Neuronal stem cell (in vitro differentiated cells): ENCODE measurements at regions not wholly inside any gene's neighbourhood (a gene's known extent, or its start where the extent isn't known, plus 50 kb on each side); places are given as distances from the start of the nearest gene placed in this dataset.

ENCODE experiments used
- DNase-seq: peaks from one replicate; pipeline ENCODE4 v3.0.0-alpha.2; 2013; ENCODE audit warnings: low spot score
- H2AFZ ChIP-seq: one replicate; pipeline ENCODE4 v1.6.1; 2013; ENCODE audit warnings: mild to moderate bottlenecking, low read length, inconsistent platforms
- H2AK5ac ChIP-seq: 2 replicates; pipeline ENCODE4 v1.6.1; 2013; ENCODE audit warnings: low read depth, mild to moderate bottlenecking, inconsistent platforms, low read length, moderate library complexity, mixed read lengths
- H2BK120ac ChIP-seq: 2 replicates; pipeline ENCODE4 v1.6.1; 2013; ENCODE audit warnings: low read depth, mild to moderate bottlenecking, inconsistent platforms, low read length, moderate library complexity, mixed read lengths
- H2BK12ac ChIP-seq: one replicate; pipeline ENCODE4 v1.6.1; 2013; ENCODE audit warnings: low read length, inconsistent platforms
- H2BK15ac ChIP-seq: 2 replicates; pipeline ENCODE4 v1.6.1; 2013; ENCODE audit warnings: mild to moderate bottlenecking, low read length, inconsistent platforms, mixed read lengths
- H2BK5ac ChIP-seq: one replicate; pipeline ENCODE4 v1.6.1; 2013; ENCODE audit warnings: inconsistent platforms, mild to moderate bottlenecking, low read length, moderate library complexity
- H3K14ac ChIP-seq: one replicate; pipeline ENCODE4 v1.6.1; 2013; ENCODE audit warnings: low read length, inconsistent platforms
- H3K18ac ChIP-seq: 2 replicates; pipeline ENCODE4 v1.6.1; 2013; ENCODE audit warnings: low read length, inconsistent platforms
- H3K23ac ChIP-seq: 2 replicates; pipeline ENCODE4 v1.6.1; 2013; ENCODE audit warnings: low read depth, mild to moderate bottlenecking, mixed read lengths, low read length, inconsistent platforms; ENCODE audit not compliant: poor library complexity
- H3K27ac ChIP-seq: replicated peaks from 3 replicates; pipeline ENCODE4 v1.5.1; 2013; ENCODE audit warnings: low read length, inconsistent platforms
- H3K27me3 ChIP-seq, 3 experiments: 2 replicates each; pipeline ENCODE4 v1.6.1; 2013; ENCODE audit warnings: low read length in 3 of 3, mild to moderate bottlenecking in 2 of 3, inconsistent platforms in 1 of 3, low read depth in 1 of 3, mixed read lengths in 1 of 3, moderate library complexity in 1 of 3; ENCODE audit not compliant: control insufficient read depth in 3 of 3, insufficient read depth in 3 of 3
- H3K36me3 ChIP-seq, 2 donors: replicated peaks in 1 of 2; 2 replicates each; pipeline ENCODE4 v1.6.1; 2013; ENCODE audit warnings: low read length in 2 of 2; ENCODE audit not compliant: control insufficient read depth in 2 of 2, insufficient read depth in 2 of 2
- H3K4ac ChIP-seq: 2 replicates; pipeline ENCODE4 v1.6.1; 2013; ENCODE audit warnings: inconsistent platforms, mild to moderate bottlenecking, low read length, moderate library complexity
- H3K4me1 ChIP-seq, 2 donors: 1 replicate in 1 of 2; 2 replicates in 1 of 2; pipeline ENCODE4 v1.6.1; 2013; ENCODE audit warnings: low read length in 2 of 2, low read depth in 1 of 2; ENCODE audit not compliant: control insufficient read depth in 2 of 2, insufficient read depth in 1 of 2
- H3K4me2 ChIP-seq: one replicate; pipeline ENCODE4 v1.6.1; 2013; ENCODE audit warnings: mild to moderate bottlenecking, low read length, inconsistent platforms; ENCODE audit not compliant: insufficient read depth, poor library complexity, severe bottlenecking
- H3K4me3 ChIP-seq, 2 donors: 2 replicates each; pipeline ENCODE4 v1.5.1; 2013; ENCODE audit warnings: low read length in 2 of 2, mild to moderate bottlenecking in 2 of 2, inconsistent platforms in 1 of 2, moderate library complexity in 1 of 2
- H3K79me1 ChIP-seq: one replicate; pipeline ENCODE4 v1.6.1; 2013; ENCODE audit warnings: low read depth, mild to moderate bottlenecking, inconsistent platforms, low read length, moderate library complexity
- H3K9ac ChIP-seq: one replicate; pipeline ENCODE4 v1.6.1; 2013; ENCODE audit warnings: mild to moderate bottlenecking, low read depth, low read length, inconsistent platforms; ENCODE audit not compliant: poor library complexity
- H3K9me3 ChIP-seq, 2 donors: replicated peaks in 1 of 2; 2 replicates each; pipeline versions ENCODE3 to v1.6.1; 2013; ENCODE audit warnings: low read length in 2 of 2, mild to moderate bottlenecking in 2 of 2, inconsistent platforms in 1 of 2, low read depth in 1 of 2, mixed read lengths in 1 of 2, moderate library complexity in 1 of 2; ENCODE audit not compliant: control insufficient read depth in 2 of 2, insufficient read depth in 1 of 2
- H4K8ac ChIP-seq: one replicate; pipeline ENCODE4 v1.6.1; 2013; ENCODE audit warnings: low read depth, mild to moderate bottlenecking, inconsistent platforms, low read length, moderate library complexity
- H4K91ac ChIP-seq: one replicate; pipeline ENCODE4 v1.6.1; 2013; ENCODE audit warnings: low read length, low read depth, mild to moderate bottlenecking, inconsistent platforms; ENCODE audit not compliant: poor library complexity
- WGBS, 2 donors: extraction: QIAGEN DNeasy Blood & Tissue Kit; methylation state at CpG; one replicate each; pipeline ENCODE4 v1.1.7; 2013; ENCODE audit warnings: missing lambda C conversion rate in 2 of 2, mixed read lengths in 1 of 2; ENCODE audit not compliant: insufficient read length in 2 of 2, insufficient replicate concordance in 1 of 2; ENCODE audit errors: extremely low coverage in 2 of 2; 5-methylcytosine and 5-hydroxymethylcytosine counted together

DNA sequence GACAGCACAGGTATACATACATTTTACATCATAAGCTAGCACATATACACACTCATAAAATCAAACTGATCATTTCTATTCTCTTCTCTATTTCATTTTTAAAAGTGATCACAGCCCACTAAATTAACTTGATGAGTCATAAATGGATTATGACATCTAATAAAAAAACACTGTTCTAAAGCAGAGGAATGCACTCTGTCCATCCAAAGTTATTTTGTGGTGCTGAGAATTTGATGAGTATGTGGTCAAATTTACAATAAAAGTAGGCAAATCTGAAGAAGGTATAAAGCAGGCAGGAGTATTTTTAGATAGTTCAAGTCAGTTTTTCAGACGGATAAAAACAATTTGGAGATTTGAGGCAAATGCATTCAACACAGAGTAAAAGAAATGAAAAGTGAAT, 104.4 kb downstream of the NOL4 start:
- H3K18ac ChIP-seq = no peak overlapping the region
- no peak overlapping the region for H3K27ac ChIP-seq
- H3K4ac ChIP-seq = no peak overlapping the region
- peaks cover 0 to 20% (median 0%) of the 10 kb centered on the region in 3 experiments for H3K27me3 ChIP-seq
- H3K36me3 ChIP-seq = no peaks in the 10 kb centered on the region
- no peaks in the 10 kb centered on the region for H3K79me1 ChIP-seq
- H2BK120ac ChIP-seq = no peak overlapping the region
- no peak overlapping the region for H4K91ac ChIP-seq
- H2BK5ac ChIP-seq = no peak overlapping the region
- H3K9me3 ChIP-seq = no peaks in the 10 kb centered on the region
- no peak overlapping the region for H3K9ac ChIP-seq
- H3K4me3 ChIP-seq = no peak overlapping the region
- H2AFZ ChIP-seq = no peak overlapping the region
- H3K4me2 ChIP-seq = no peak overlapping the region
- H2AK5ac ChIP-seq = no peak overlapping the region
- H2BK15ac ChIP-seq = no peak overlapping the region
- no CpG with 5 or more reads among the region's 1 CpG for WGBS, 2 donors
- no peak overlapping the region for H4K8ac ChIP-seq
- peaks cover 2 to 3% of the 10 kb centered on the region in 2 donors for H3K4me1 ChIP-seq
- no peak for DNase-seq
- no peak overlapping the region for H2BK12ac ChIP-seq
- H3K14ac ChIP-seq = no peak overlapping the region
- H3K23ac ChIP-seq = no peak overlapping the region

DNA sequence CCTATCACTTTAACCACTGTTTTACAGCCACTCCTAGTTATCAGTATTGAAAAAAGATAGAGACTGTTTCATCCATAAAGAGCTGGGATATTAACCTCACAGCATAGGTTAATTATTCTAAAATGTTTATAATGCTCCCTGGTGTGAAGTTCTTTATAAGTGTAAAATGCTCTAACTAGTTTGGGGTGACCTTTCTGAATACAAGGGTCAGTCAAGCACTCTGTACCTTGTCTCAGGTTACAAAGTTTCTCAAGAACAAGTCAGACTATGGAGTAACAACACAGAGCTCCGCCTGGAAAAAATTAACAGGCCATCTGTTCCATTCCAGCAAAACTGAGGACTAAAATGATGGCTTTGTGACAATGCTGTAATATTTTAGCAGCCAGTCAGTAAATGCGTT, 107.4 kb downstream of the NOL4 start:
- no peak overlapping the region for H2BK12ac ChIP-seq
- H3K4me2 ChIP-seq = no peak overlapping the region
- no peak overlapping the region for H2AFZ ChIP-seq
- peaks cover 0 to 32% (median 0%) of the 10 kb centered on the region in 3 experiments for H3K27me3 ChIP-seq
- H3K9me3 ChIP-seq = no peaks in the 10 kb centered on the region
- H3K4ac ChIP-seq = no peak overlapping the region
- no peaks in the 10 kb centered on the region for H3K36me3 ChIP-seq
- H2BK15ac ChIP-seq = no peak overlapping the region
- no peak overlapping the region for H2AK5ac ChIP-seq
- H3K18ac ChIP-seq = no peak overlapping the region
- H3K79me1 ChIP-seq = no peaks in the 10 kb centered on the region
- no peak overlapping the region for H4K91ac ChIP-seq
- H3K4me3 ChIP-seq = no peak overlapping the region
- H2BK120ac ChIP-seq = no peak overlapping the region
- H3K9ac ChIP-seq = no peak overlapping the region
- no peak overlapping the region for H3K27ac ChIP-seq
- H3K4me1 ChIP-seq = peaks cover 2 to 3% of the 10 kb centered on the region in 2 donors
- H4K8ac ChIP-seq = no peak overlapping the region
- DNase-seq = no peak
- no CpG with 5 or more reads among the region's 2 CpGs for WGBS, 2 donors
- no peak overlapping the region for H3K14ac ChIP-seq
- no peak overlapping the region for H2BK5ac ChIP-seq
- no peak overlapping the region for H3K23ac ChIP-seq

DNA sequence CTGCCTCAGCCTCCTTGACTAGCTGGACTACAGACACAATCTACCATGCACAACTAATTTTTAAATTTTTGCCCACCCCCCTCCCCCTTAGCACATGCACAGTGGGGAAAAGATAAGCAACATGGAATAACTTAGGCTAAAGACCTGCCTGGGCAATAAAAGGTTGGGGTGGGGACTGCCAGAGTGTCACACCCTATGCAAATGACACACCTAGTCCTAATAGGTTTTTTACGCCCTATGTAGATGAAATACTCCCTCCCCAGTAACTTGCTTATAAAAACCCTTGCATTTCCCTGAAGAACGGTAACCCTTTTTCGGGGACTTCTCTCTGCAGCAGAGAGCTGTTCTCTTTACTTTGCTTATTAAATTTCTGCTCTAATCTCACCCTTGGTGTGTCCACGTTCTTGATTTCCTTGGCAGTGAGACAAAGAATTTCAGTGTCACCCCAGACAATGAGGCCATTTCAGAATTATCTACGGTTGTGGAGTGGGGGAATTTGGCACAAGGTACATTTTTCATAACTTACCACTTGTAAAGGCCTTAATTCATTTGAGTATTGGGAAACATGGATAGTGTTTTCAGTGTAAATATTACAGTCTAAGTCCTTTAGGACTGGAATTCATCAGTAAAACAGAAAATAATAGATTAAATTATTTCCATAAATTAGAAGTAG, 109.2 kb downstream of the NOL4 start:
- no peak overlapping the region for H3K4me3 ChIP-seq
- no peak overlapping the region for H3K4me2 ChIP-seq
- H3K4ac ChIP-seq = no peak overlapping the region
- H2AK5ac ChIP-seq = no peak overlapping the region
- H3K18ac ChIP-seq = no peak overlapping the region
- no peak overlapping the region for H2BK12ac ChIP-seq
- H2BK15ac ChIP-seq = no peak overlapping the region
- WGBS, 2 donors = no CpG with 5 or more reads among the region's 5 CpGs
- no peak overlapping the region for H2BK120ac ChIP-seq
- H3K27me3 ChIP-seq = peaks cover 0 to 28% (median 0%) of the 10 kb centered on the region in 3 experiments
- H3K9me3 ChIP-seq = no peaks in the 10 kb centered on the region
- no peak overlapping the region for H4K8ac ChIP-seq
- no peak overlapping the region for H4K91ac ChIP-seq
- H3K9ac ChIP-seq = no peak overlapping the region
- H3K23ac ChIP-seq = no peak overlapping the region
- H2AFZ ChIP-seq = no peak overlapping the region
- no peak overlapping the region for H2BK5ac ChIP-seq
- H3K14ac ChIP-seq = no peak overlapping the region
- no peak for DNase-seq
- no peak overlapping the region for H3K27ac ChIP-seq
- no peaks in the 10 kb centered on the region for H3K79me1 ChIP-seq
- no peaks in the 10 kb centered on the region for H3K36me3 ChIP-seq
- peaks cover 0 to 3% of the 10 kb centered on the region in 2 donors for H3K4me1 ChIP-seq

DNA sequence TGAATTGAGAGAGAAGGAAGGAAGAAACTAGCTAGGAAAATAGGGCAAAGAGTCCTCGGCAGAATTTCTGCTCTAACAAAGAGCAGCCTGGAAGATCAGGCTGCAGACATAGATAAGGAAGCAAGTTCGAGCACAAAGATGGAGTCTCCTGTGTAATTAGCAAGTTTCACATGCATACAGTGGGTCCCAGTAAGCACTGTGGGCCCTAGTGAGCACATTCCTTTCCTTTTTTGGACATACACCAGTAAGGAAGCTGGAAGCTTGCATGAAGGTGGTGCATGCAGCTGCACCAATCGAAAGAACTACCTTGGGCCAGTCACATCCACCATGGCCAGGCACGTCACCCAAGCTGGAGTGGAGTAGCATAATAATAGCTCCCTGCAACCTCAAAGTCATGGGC, 109.7 kb downstream of the NOL4 start:
- Histone ChIP-seq H3K9me3 (no peaks in the 10 kb centered on the region), H3K4me2 (no peak overlapping the region), H3K27me3 (peaks cover 0 to 24% (median 0%) of the 10 kb centered on the region in 3 experiments), H3K27ac (no peak overlapping the region), H2BK120ac (no peak overlapping the region), H3K4ac (no peak overlapping the region), H3K9ac (no peak overlapping the region), H2AFZ (peak overlapping the region; percentile 35), H2BK5ac (no peak overlapping the region), H3K23ac (no peak overlapping the region), H2BK15ac (no peak overlapping the region), H3K4me3 (no peak overlapping the region), H3K18ac (peak overlapping the region; percentile 9), H2AK5ac (no peak overlapping the region), H4K8ac (no peak overlapping the region), H2BK12ac (no peak overlapping the region), H3K4me1 (peaks cover 0 to 3% of the 10 kb centered on the region in 2 donors), H4K91ac (no peak overlapping the region), H3K14ac (no peak overlapping the region), H3K79me1 (no peaks in the 10 kb centered on the region), H3K36me3 (no peaks in the 10 kb centered on the region)
- DNase-seq = no peak
- WGBS, 2 donors = no CpG with 5 or more reads among the region's 4 CpGs
